GM12872 (cell line): ENCODE measurements at regions not wholly inside any gene's neighbourhood (a gene's known extent, or its start where the extent isn't known, plus 50 kb on each side); places are given as distances from the start of the nearest gene placed in this dataset.

ENCODE experiments used
- CTCF ChIP-seq: IDR thresholded peaks from 3 replicates; pipeline ENCODE4 v1.5.1; 2011; ENCODE audit warnings: low read depth, mild to moderate bottlenecking, low read length, moderate library complexity; ENCODE audit not compliant: insufficient read depth

- no peak for TF ChIP-seq CTCF
Observed at GRCh38 chr3:109678600-109678999, 341.3 kb upstream of the DPPA4 start.

GRCh38 chr3:109679664-109680063 lies 342.3 kb upstream of the DPPA4 start:
- TF ChIP-seq CTCF, result no peak

GRCh38 chr3:109683746-109684145 lies 346.4 kb upstream of the DPPA4 start:
- TF ChIP-seq CTCF, result no peak

GRCh38 chr3:109685084-109686079 lies 348.0 kb upstream of the DPPA4 start:
- TF ChIP-seq CTCF, result no peak

- TF ChIP-seq CTCF, result no peak
Observed at GRCh38 chr3:109687626-109688025, 350.3 kb upstream of the DPPA4 start.

- no peak for TF ChIP-seq CTCF
Observed at GRCh38 chr3:109696932-109697331, 359.6 kb upstream of the DPPA4 start.

- no peak for TF ChIP-seq CTCF
Observed at GRCh38 chr3:109702252-109702651, 364.9 kb upstream of the DPPA4 start.
